ENCODE measurements at regions not wholly inside any gene's neighbourhood (a gene's known extent, or its start where the extent isn't known, plus 50 kb on each side); places are given as distances from the start of the nearest gene placed in this dataset.

- TF ChIP-seq MYC (IDR thresholded peaks at IDR 0.05; ENCODE audit: low read depth, low read length) (no peak), CTCF (IDR thresholded peaks at IDR 0.05; ENCODE audit: low read depth, low read length) (no peak), POLR2A (IDR thresholded peaks at IDR 0.05; ENCODE audit: extremely low read depth, insufficient read length) (no peak)
These were observed 178.5 kb upstream of the LYPLAL1 start for GRCh38 chr1:218995091-218995665.

Data from NB4 (cell line).